AG08395 (cell line): ENCODE measurements at regions not wholly inside any gene's neighbourhood (a gene's known extent, or its start where the extent isn't known, plus 50 kb on each side); places are given as distances from the start of the nearest gene placed in this dataset.
"Not testable (repeated sequence)": the region's sequence is repeated elsewhere in the genome, so short reads cannot be mapped to it uniquely, and the experiment has no call there.

ENCODE experiments used
- DNase-seq: peaks from one replicate; pipeline ENCODE4 v3.0.0; 2012; ENCODE audit warnings: mixed read lengths, low spot score

- DNase-seq: not testable (repeated sequence)
Observed at GRCh38 chr9:62833323-62834200, 1643.7 kb downstream of the SPATA31A7 start.

- not testable (repeated sequence) for DNase-seq
Observed at GRCh38 chr9:62837254-62837911, 1647.5 kb downstream of the SPATA31A7 start.

- peak; percentile 35 for DNase-seq
Observed at GRCh38 chr9:62838024-62838718, 1648.3 kb downstream of the SPATA31A7 start.

GRCh38 chr9:62839168-62839567, 1649.3 kb downstream of the SPATA31A7 start:
- DNase-seq: not testable (repeated sequence)

GRCh38 chr9:62843145-62843544, 1653.3 kb downstream of the SPATA31A7 start:
- not testable (repeated sequence) for DNase-seq

GRCh38 chr9:62843706-62844290, 1654.0 kb downstream of the SPATA31A7 start:
- DNase-seq: not testable (repeated sequence)

GRCh38 chr9:62844681-62845185, 1654.9 kb downstream of the SPATA31A7 start:
- DNase-seq: not testable (repeated sequence)

- DNase-seq: not testable (repeated sequence)
Observed at GRCh38 chr9:62848258-62848657, 1658.4 kb downstream of the SPATA31A7 start.

GRCh38 chr9:62849991-62850390, 1660.2 kb downstream of the SPATA31A7 start:
- not testable (repeated sequence) for DNase-seq

- DNase-seq: not testable (repeated sequence)
Observed at GRCh38 chr9:62857280-62857679, 1667.4 kb downstream of the SPATA31A7 start.

GRCh38 chr9:62858240-62858639, 1668.4 kb downstream of the SPATA31A7 start:
- not testable (repeated sequence) for DNase-seq

GRCh38 chr9:62860939-62861860, 1671.4 kb downstream of the SPATA31A7 start:
- not testable (repeated sequence) for DNase-seq

- DNase-seq: not testable (repeated sequence)
Observed at GRCh38 chr9:62862180-62862579, 1672.3 kb downstream of the SPATA31A7 start.

GRCh38 chr9:62863319-62863718, 1673.5 kb downstream of the SPATA31A7 start:
- not testable (repeated sequence) for DNase-seq

- DNase-seq: not testable (repeated sequence)
Observed at GRCh38 chr9:62863867-62864266, 1674.0 kb downstream of the SPATA31A7 start.

GRCh38 chr9:62864481-62865469, 1674.9 kb downstream of the SPATA31A7 start:
- peak; percentile 2 for DNase-seq

- not testable (repeated sequence) for DNase-seq
Observed at GRCh38 chr9:62869061-62869460, 1679.2 kb downstream of the SPATA31A7 start.

- not testable (repeated sequence) for DNase-seq
Observed at GRCh38 chr9:62871765-62872164, 1681.9 kb downstream of the SPATA31A7 start.

GRCh38 chr9:62874213-62874612, 1684.4 kb downstream of the SPATA31A7 start:
- not testable (repeated sequence) for DNase-seq
